IMR-90 (cell line): ENCODE measurements at regions not wholly inside any gene's neighbourhood (a gene's known extent, or its start where the extent isn't known, plus 50 kb on each side); places are given as distances from the start of the nearest gene placed in this dataset.

ENCODE experiments used
- ATAC-seq: fragments of 200-7000 bp; cut with Tn5 transposase; 2 replicates; pipeline ENCODE4 v1.9.1; 2020; ENCODE audit warnings: low read depth, mild to moderate bottlenecking, moderate library complexity
- BruUV-seq: library from RNA; stranded (reverse); fragments of 400-500 nt; replicated peaks from 2 replicates; lab custom pipeline; 2021; lab: Mats Ljungman, UMichigan
- CTCF ChIA-PET: fragments of 300-600 bp; formaldehyde crosslinking; extraction: SDS; loops from one replicate; lab custom pipeline; 2021; ENCODE audit warnings: antibody characterized with exemption; lab: Yijun Ruan, JAX
- POLR2A ChIA-PET: fragments of 300-600 bp; sonication (Branson Sonifier 250); formaldehyde crosslinking; loops from one replicate; lab custom pipeline; 2022; ENCODE audit warnings: antibody characterized with exemption; ENCODE audit not compliant: unreplicated experiment; lab: Charles Lee
- DNase-seq: peaks from one replicate; pipeline ENCODE4 v3.0.0; 2013
- H2AFZ ChIP-seq: replicated peaks from 2 replicates; pipeline ENCODE3; 2013; ENCODE audit warnings: low read length, mild to moderate bottlenecking; ENCODE audit not compliant: poor library complexity
- H2AK5ac ChIP-seq: 2 replicates; pipeline ENCODE4 v1.6.1; 2013; ENCODE audit warnings: low read depth, low read length, inconsistent platforms
- H2AK9ac ChIP-seq: replicated peaks from 2 replicates; pipeline ENCODE3; 2013; ENCODE audit warnings: mild to moderate bottlenecking, low read depth, low read length, moderate library complexity; ENCODE audit not compliant: poor library complexity
- H2BK120ac ChIP-seq: 2 replicates; pipeline ENCODE4 v1.6.1; 2013; ENCODE audit warnings: low read depth, low read length, inconsistent platforms
- H2BK15ac ChIP-seq: 3 replicates; pipeline ENCODE4 v1.6.1; 2013; ENCODE audit warnings: low read depth, low read length, inconsistent platforms
- H2BK20ac ChIP-seq: 2 replicates; pipeline ENCODE4 v1.6.1; 2013; ENCODE audit warnings: low read depth, mild to moderate bottlenecking, inconsistent platforms, low read length, moderate library complexity
- H2BK5ac ChIP-seq: 2 replicates; pipeline ENCODE4 v1.6.1; 2013; ENCODE audit warnings: mild to moderate bottlenecking, low read depth, low read length, inconsistent platforms; ENCODE audit not compliant: poor library complexity, severe bottlenecking
- H3K14ac ChIP-seq: replicated peaks from 2 replicates; pipeline ENCODE4 v1.6.1; 2013; ENCODE audit warnings: low read depth, low read length, inconsistent platforms
- H3K18ac ChIP-seq: 2 replicates; pipeline ENCODE4 v1.6.1; 2013; ENCODE audit warnings: low read depth, low read length, control low read depth
- H3K23ac ChIP-seq: 2 replicates; pipeline ENCODE4 v1.6.1; 2013; ENCODE audit warnings: low read depth, low read length, inconsistent platforms
- H3K27ac ChIP-seq: 2 replicates; pipeline ENCODE4 v1.5.1; 2013; ENCODE audit warnings: mild to moderate bottlenecking, control low read depth, low read length; ENCODE audit not compliant: insufficient read depth
- H3K27me3 ChIP-seq: 2 replicates; pipeline ENCODE4 v1.6.1; 2013; ENCODE audit warnings: low read length; ENCODE audit not compliant: control insufficient read depth, insufficient read depth
- H3K36me3 ChIP-seq: 2 replicates; pipeline ENCODE4 v1.6.1; 2013; ENCODE audit warnings: low read length, mixed read lengths; ENCODE audit not compliant: control insufficient read depth, insufficient read depth
- H3K4ac ChIP-seq: 2 replicates; pipeline ENCODE4 v1.6.1; 2013; ENCODE audit warnings: low read depth, low read length, inconsistent platforms
- H3K4me1 ChIP-seq: 2 replicates; pipeline ENCODE4 v1.6.1; 2013; ENCODE audit warnings: low read length, mixed read lengths; ENCODE audit not compliant: control insufficient read depth, insufficient read depth
- H3K4me2 ChIP-seq: 2 replicates; pipeline ENCODE4 v1.6.1; 2013; ENCODE audit warnings: low read depth, mild to moderate bottlenecking, control low read depth, low read length, moderate library complexity
- H3K4me3 ChIP-seq: 2 replicates; pipeline ENCODE4 v1.5.1; 2013; ENCODE audit warnings: low read depth, mild to moderate bottlenecking, control low read depth, low read length, moderate library complexity; ENCODE audit not compliant: insufficient read depth
- H3K56ac ChIP-seq: 2 replicates; pipeline ENCODE4 v1.6.1; 2013; ENCODE audit warnings: low read length, inconsistent platforms; ENCODE audit not compliant: insufficient read depth; ENCODE audit errors: extremely low read depth
- H3K79me1 ChIP-seq, 2 experiments: 2 replicates each; pipeline ENCODE4 v1.6.1; 2013; ENCODE audit warnings: low read length in 2 of 2, inconsistent platforms in 1 of 2, low read depth in 1 of 2
- H3K9ac ChIP-seq: 2 replicates; pipeline ENCODE4 v1.6.1; 2013; ENCODE audit warnings: low read depth, low read length, control low read depth
- H3K9me1 ChIP-seq: 2 replicates; pipeline ENCODE4 v1.6.1; 2013; ENCODE audit warnings: low read length, inconsistent platforms; ENCODE audit not compliant: insufficient read depth
- H3K9me3 ChIP-seq: 2 replicates; pipeline ENCODE4 v1.6.1; 2013; ENCODE audit warnings: low read length; ENCODE audit not compliant: control insufficient read depth, insufficient read depth
- H4K20me1 ChIP-seq: 2 replicates; pipeline ENCODE4 v1.6.1; 2013; ENCODE audit warnings: low read length, inconsistent platforms; ENCODE audit not compliant: insufficient read depth
- H4K5ac ChIP-seq: 2 replicates; pipeline ENCODE4 v1.6.1; 2013; ENCODE audit warnings: mild to moderate bottlenecking, low read depth, low read length, control low read depth
- H4K8ac ChIP-seq, 2 experiments: 2 replicates each; pipeline ENCODE4 v1.6.1; 2013; ENCODE audit warnings: low read depth in 2 of 2, low read length in 2 of 2, control low read depth in 1 of 2, inconsistent platforms in 1 of 2
- H4K91ac ChIP-seq: 2 replicates; pipeline ENCODE4 v1.6.1; 2013; ENCODE audit warnings: low read depth, low read length, inconsistent platforms; ENCODE audit not compliant: insufficient read depth
- CEBPB ChIP-seq: IDR thresholded peaks from 2 replicates; pipeline ENCODE4 v1.6.1; 2012; ENCODE audit warnings: low read depth, low read length, improper control_type of control experiment
- FOS ChIP-seq: fragments of 150-350 bp; IDR thresholded peaks from 2 replicates; pipeline ENCODE4 v1.6.1; 2016; ENCODE audit warnings: low read depth, low read length
- RCOR1 ChIP-seq: IDR thresholded peaks from 2 replicates; pipeline ENCODE4 v1.6.1; 2012; ENCODE audit warnings: mild to moderate bottlenecking, low read length, improper control_type of control experiment; ENCODE audit not compliant: insufficient replicate concordance
- USF2 ChIP-seq: fragments of 150-350 bp; IDR thresholded peaks from 2 replicates; pipeline ENCODE4 v1.6.1; 2017; ENCODE audit warnings: mild to moderate bottlenecking, antibody characterized with exemption, low read length, low read depth
- WGBS, 2 experiments: methylation state at CpG; one replicate each; pipeline versions ENCODE4 v1.1.5 to v1.1.7; 2013; ENCODE audit warnings: missing lambda C conversion rate in 2 of 2; ENCODE audit not compliant: insufficient read length in 1 of 2; ENCODE audit errors: extremely low coverage in 2 of 2; 5-methylcytosine and 5-hydroxymethylcytosine counted together
- dilution Hi-C: fragments of 300-500 bp; cut with HindIII; formaldehyde crosslinking; loops from one replicate; pipeline ENCODE4 v1.14.3; 2018; ENCODE audit warnings: low sequenced_read_pairs; ENCODE audit not compliant: unreplicated experiment
- in situ Hi-C: fragments of 300-500 bp; cut with MboI; formaldehyde crosslinking; loops from 3 replicates; pipeline ENCODE4 v1.14.3; 2019; ENCODE audit warnings: low sequenced_read_pairs, inconsistent platforms, mixed read lengths
- intact Hi-C: fragments of 100-400 bp; cut with micrococcal nuclease; formaldehyde crosslinking; loops from 2 replicates; pipeline ENCODE4 v1.10.0; 2022

GRCh38 chr12:127507341-127507740, 759.6 kb upstream of the TMEM132C start:
- Histone ChIP-seq H3K79me1 (no peaks in the 10 kb centered on the region), H3K4me1 (peaks cover 3% of the 10 kb centered on the region; the same call in 1 of the 2 replicates), H3K9me3 (peaks cover 3% of the 10 kb centered on the region), H3K4me2 (no peak overlapping the region), H2BK5ac (no peak overlapping the region), H3K14ac (no peak overlapping the region), H3K27ac (no peak overlapping the region), H2AK9ac (no peak overlapping the region), H3K9ac (no peak overlapping the region), H3K4ac (no peak overlapping the region), H3K4me3 (no peak overlapping the region), H2BK120ac (no peak overlapping the region), H3K9me1 (no peaks in the 10 kb centered on the region), H2BK20ac (no peak overlapping the region), H4K8ac (no peak overlapping the region), H4K20me1 (no peaks in the 10 kb centered on the region), H4K5ac (no peak overlapping the region), H3K36me3 (no peaks in the 10 kb centered on the region), H4K91ac (no peak overlapping the region), H2AFZ (no peak overlapping the region), H3K27me3 (no peaks in the 10 kb centered on the region), H3K23ac (no peak overlapping the region), H3K18ac (no peak overlapping the region), H2BK15ac (no peak overlapping the region; the same call in 2 of the 3 replicates), H3K56ac (no peak overlapping the region), H2AK5ac (no peak overlapping the region)
- DNase-seq (no peak), ATAC-seq (no peak)
- no CpG with 5 or more reads among the region's 6 CpGs for WGBS, 2 experiments
- BruUV-seq: no TSS peak
- CTCF ChIA-PET: interaction anchor here (0.6 kb wide), 1 partner anchor 32 kb away, joined by 4 read pairs; no protein-coding TSS in a partner anchor
- dilution Hi-C loops (no loop called here), intact Hi-C loops (no loop called here), in situ Hi-C loops (no loop called here)
- POLR2A ChIA-PET: interaction anchor here (0.6 kb wide), 2 partner anchors 31 to 97 kb away, joined by 5 read pairs; no protein-coding TSS in a partner anchor
- no peak for TF ChIP-seq RCOR1
- no peak for TF ChIP-seq CEBPB
- no peak for TF ChIP-seq USF2
- TF ChIP-seq FOS: no peak
